Coronary artery (tissue), 2 donors: ENCODE measurements at regions not wholly inside any gene's neighbourhood (a gene's known extent, or its start where the extent isn't known, plus 50 kb on each side); places are given as distances from the start of the nearest gene placed in this dataset.

Experiments
- DNase-seq: peaks from one replicate; pipeline ENCODE4 v3.0.0-alpha.2; 2017; ENCODE audit warnings: low spot score
- H3K27ac ChIP-seq, 2 donors: fragments of 200-600 bp; sonication (generic); one replicate each; pipeline ENCODE4 v1.5.1; 2016 to 2019
- H3K4me3 ChIP-seq: fragments of 200-600 bp; sonication (generic); 2 replicates; pipeline ENCODE4 v1.5.1; 2016; ENCODE audit warnings: mild to moderate bottlenecking, moderate library complexity
- CTCF ChIP-seq: fragments of 200-600 bp; sonication (generic); IDR thresholded peaks from one replicate; pipeline ENCODE4 v1.5.1; 2019; ENCODE audit warnings: antibody characterized with exemption

DNA sequence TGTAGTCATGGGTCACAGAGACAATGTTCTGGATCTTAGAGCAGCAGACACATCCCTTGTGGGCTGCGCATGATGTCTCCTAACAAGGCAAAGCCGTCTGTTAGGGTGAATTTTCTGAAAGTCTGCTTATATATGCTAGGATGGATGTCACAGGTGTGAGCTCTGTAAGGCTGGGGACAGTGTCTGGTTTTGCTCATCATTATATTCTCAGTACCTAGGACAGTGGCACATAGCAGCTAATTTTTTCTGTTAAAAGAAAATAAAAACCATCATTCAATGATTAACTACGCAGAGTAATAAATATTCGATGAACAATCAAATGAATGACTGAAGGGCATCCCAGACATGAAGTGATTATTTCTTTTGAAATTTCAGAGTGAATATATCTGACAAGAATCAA lies 52.9 kb upstream of the FAM169A start:
- no peak for DNase-seq
- Histone ChIP-seq H3K27ac (no peak overlapping the region), H3K4me3 (no peak overlapping the region)
- no peak for TF ChIP-seq CTCF

DNA sequence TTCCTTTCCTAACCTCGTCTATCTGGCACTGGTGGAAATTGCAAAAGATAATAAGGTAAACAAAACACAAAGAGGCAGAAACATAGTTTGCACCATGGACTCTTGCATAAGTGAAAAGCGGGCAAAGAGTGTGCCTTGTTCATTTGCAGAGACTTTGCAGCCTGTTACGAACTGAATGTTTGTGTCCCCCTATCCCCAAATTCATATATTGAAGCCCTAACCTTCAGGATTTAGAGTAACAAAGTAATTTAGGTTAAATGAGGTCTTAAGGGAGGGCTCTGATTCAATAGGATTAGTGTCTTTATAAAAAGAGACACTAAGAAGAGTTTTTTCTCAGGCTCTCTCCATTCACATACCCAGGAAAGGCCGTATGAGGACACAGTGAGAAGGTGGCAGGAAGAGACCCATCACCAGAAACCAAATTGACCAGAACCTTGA lies 52.1 kb upstream of the FAM169A start:
- no peak overlapping the region for H3K4me3 ChIP-seq
- no peak overlapping the region for H3K27ac ChIP-seq
- no peak for DNase-seq
- no peak for TF ChIP-seq CTCF

DNA sequence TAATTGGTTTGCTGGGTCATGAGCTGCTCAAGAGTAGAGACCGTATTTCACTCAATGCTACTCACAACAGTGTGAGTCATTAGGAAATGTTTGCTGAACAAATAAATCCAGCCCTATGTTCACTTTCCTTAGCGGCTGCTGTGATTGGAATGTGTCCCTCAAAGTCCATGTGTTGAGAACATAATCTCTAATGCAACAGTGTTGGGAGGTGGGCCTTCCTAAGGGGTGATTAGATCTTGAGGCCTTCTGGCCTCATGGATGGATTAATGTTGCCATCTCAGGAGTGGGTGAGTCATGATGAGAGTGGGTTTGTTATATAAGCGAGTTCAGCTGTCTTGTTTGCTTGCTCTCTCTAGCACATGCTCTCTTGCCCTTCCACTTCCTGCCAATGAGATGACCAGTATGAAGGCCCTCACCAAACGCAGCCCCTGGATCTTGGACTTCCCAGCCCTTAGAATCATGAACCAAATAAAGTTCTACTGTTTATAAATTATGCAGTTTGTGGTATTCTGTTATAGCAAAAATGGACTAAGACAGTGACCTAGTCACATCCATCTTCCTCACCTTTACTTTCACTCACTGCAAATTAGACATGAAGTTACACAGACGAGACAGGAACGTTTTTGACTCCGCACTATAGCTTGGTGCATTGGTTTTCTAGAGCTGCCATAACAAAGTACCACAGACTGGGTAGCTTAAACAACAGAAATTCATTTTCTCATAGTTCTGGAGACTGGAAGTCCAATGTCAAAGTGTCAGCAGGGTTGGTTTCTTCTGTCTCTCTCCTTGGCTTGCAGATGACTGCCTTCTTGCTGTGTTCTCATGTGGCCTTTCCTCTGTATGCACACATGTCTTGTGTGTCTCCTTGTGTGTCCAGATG lies 50.9 kb upstream of the FAM169A start:
- H3K4me3 ChIP-seq = no peak overlapping the region
- H3K27ac ChIP-seq = no peak overlapping the region
- DNase-seq = no peak
- TF ChIP-seq CTCF = no peak
